Neural crest cell (in vitro differentiated cells): ENCODE measurements at regions not wholly inside any gene's neighbourhood (a gene's known extent, or its start where the extent isn't known, plus 50 kb on each side); places are given as distances from the start of the nearest gene placed in this dataset.

Source experiments
- DNase-seq: peaks from one replicate; pipeline ENCODE4 v3.0.0; 2021; ENCODE audit warnings: low read depth, mixed read lengths, low spot score
- H3K27ac Mint-ChIP-seq: one replicate; pipeline ENCODE4 v1.8.0; 2021; ENCODE audit warnings: mild to moderate bottlenecking, mixed read lengths; ENCODE audit not compliant: unreplicated experiment
- H3K27me3 Mint-ChIP-seq: 2 replicates; pipeline ENCODE4 v1.8.0; 2021; ENCODE audit warnings: low read depth, mild to moderate bottlenecking, mixed read lengths
- H3K36me3 Mint-ChIP-seq: 2 replicates; pipeline ENCODE4 v1.8.0; 2021; ENCODE audit warnings: low read depth, mild to moderate bottlenecking, mixed read lengths
- H3K4me1 Mint-ChIP-seq: 2 replicates; pipeline ENCODE4 v1.8.0; 2021; ENCODE audit warnings: mixed read lengths
- H3K4me3 Mint-ChIP-seq: one replicate; pipeline ENCODE4 v1.8.0; 2021; ENCODE audit warnings: mild to moderate bottlenecking, mixed read lengths
- H3K9me3 Mint-ChIP-seq: 2 replicates; pipeline ENCODE4 v1.8.0; 2021; ENCODE audit warnings: mixed read lengths
- TF ChIP-seq, protein P1 (sequence below): fragments of 200-600 bp; sonication (generic); conservative IDR thresholded peaks from 2 replicates; pipeline ENCODE4 v1.5.0; 2021; ENCODE audit warnings: antibody characterized with exemption, mild to moderate bottlenecking

GRCh38 chr9:91122755-91123154 lies 239.0 kb downstream of the AUH start:
- DNase-seq, result no peak
- Mint-ChIP-seq H3K4me1 (peaks cover 23% of the 10 kb centered on the region), H3K27ac (no peak overlapping the region), H3K36me3 (peaks cover 2% of the 10 kb centered on the region), H3K9me3 (peaks cover 5% of the 10 kb centered on the region), H3K4me3 (no peak overlapping the region), H3K27me3 (no peaks in the 10 kb centered on the region)
- TF ChIP-seq, protein P1, sequence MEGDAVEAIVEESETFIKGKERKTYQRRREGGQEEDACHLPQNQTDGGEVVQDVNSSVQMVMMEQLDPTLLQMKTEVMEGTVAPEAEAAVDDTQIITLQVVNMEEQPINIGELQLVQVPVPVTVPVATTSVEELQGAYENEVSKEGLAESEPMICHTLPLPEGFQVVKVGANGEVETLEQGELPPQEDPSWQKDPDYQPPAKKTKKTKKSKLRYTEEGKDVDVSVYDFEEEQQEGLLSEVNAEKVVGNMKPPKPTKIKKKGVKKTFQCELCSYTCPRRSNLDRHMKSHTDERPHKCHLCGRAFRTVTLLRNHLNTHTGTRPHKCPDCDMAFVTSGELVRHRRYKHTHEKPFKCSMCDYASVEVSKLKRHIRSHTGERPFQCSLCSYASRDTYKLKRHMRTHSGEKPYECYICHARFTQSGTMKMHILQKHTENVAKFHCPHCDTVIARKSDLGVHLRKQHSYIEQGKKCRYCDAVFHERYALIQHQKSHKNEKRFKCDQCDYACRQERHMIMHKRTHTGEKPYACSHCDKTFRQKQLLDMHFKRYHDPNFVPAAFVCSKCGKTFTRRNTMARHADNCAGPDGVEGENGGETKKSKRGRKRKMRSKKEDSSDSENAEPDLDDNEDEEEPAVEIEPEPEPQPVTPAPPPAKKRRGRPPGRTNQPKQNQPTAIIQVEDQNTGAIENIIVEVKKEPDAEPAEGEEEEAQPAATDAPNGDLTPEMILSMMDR, result no peak

- Mint-ChIP-seq H3K36me3 (peaks cover 2% of the 10 kb centered on the region), H3K4me3 (no peak overlapping the region), H3K27me3 (no peaks in the 10 kb centered on the region), H3K9me3 (peaks cover 4% of the 10 kb centered on the region), H3K4me1 (no peaks in the 10 kb centered on the region), H3K27ac (no peak overlapping the region)
- TF ChIP-seq, protein P1, result no peak
- no peak for DNase-seq
Measured at GRCh38 chr9:91126761-91127445, 234.8 kb downstream of the AUH start.

GRCh38 chr9:91127653-91128052 lies 234.1 kb downstream of the AUH start:
- no peak overlapping the region for H3K27ac Mint-ChIP-seq
- no peak for DNase-seq
- peaks cover 2% of the 10 kb centered on the region for H3K36me3 Mint-ChIP-seq
- no peaks in the 10 kb centered on the region for H3K4me1 Mint-ChIP-seq
- no peak overlapping the region for H3K4me3 Mint-ChIP-seq
- no peaks in the 10 kb centered on the region for H3K9me3 Mint-ChIP-seq
- TF ChIP-seq, protein P1, result no peak
- H3K27me3 Mint-ChIP-seq, result no peaks in the 10 kb centered on the region

DNA sequence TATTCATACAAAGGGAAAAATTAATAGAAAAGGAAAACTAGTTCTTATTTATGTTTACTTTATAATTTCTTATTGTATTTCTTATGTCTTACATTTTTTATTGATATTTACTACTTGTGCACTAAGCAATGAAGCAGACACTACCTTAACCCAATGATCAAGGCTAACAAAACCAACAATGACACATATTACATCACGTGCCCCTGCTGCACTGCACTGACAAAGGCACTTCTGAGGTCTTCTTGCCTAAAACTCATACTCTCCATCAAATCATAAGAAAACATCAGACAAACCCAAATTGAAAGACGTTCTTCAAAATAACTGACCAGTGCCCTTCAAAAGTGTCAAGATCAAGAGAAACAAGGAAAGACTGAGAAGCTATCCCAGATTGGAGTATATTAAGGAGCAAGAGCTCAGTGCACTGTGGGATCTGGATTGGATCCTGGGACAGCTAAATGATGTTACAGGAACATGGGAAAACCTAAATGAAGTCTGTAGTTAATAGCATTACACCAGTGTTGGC lies 230.9 kb downstream of the AUH start:
- TF ChIP-seq, protein P1, result no peak
- DNase-seq, result no peak
- Mint-ChIP-seq H3K4me1 (no peaks in the 10 kb centered on the region), H3K27me3 (no peaks in the 10 kb centered on the region), H3K27ac (no peak overlapping the region), H3K9me3 (no peaks in the 10 kb centered on the region), H3K36me3 (no peaks in the 10 kb centered on the region), H3K4me3 (no peak overlapping the region)

DNA sequence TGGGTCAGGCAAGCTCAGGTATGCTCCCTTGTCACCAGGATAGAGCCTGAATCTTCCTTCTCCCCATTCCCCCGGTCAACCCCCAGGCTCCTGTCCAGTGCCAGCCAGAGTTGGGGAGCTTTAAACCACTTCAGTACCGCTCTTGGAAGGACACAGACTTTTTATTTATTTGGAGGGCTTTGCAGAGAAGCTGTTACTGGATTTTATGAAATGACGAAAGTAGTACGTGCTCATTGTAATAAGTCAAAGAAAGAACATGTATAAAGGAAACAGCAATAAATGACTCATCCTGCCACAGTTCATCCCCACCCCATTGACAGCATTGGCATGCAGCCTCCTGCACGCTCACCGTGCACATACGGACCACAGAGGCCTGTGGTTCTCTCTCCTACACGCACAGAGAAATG lies 230.3 kb downstream of the AUH start:
- peak overlapping the region; percentile 3 for H3K27ac Mint-ChIP-seq
- no peaks in the 10 kb centered on the region for H3K36me3 Mint-ChIP-seq
- no peaks in the 10 kb centered on the region for H3K27me3 Mint-ChIP-seq
- no peak for DNase-seq
- H3K9me3 Mint-ChIP-seq, result no peaks in the 10 kb centered on the region
- TF ChIP-seq, protein P1, result no peak
- H3K4me3 Mint-ChIP-seq, result no peak overlapping the region
- no peaks in the 10 kb centered on the region for H3K4me1 Mint-ChIP-seq
